ENCODE measurements at regions not wholly inside any gene's neighbourhood (a gene's known extent, or its start where the extent isn't known, plus 50 kb on each side); places are given as distances from the start of the nearest gene placed in this dataset.

- TF ChIP-seq POLR2AphosphoS5 (IDR thresholded peaks at IDR 0.05), result no peak
- TF ChIP-seq, protein P1, sequence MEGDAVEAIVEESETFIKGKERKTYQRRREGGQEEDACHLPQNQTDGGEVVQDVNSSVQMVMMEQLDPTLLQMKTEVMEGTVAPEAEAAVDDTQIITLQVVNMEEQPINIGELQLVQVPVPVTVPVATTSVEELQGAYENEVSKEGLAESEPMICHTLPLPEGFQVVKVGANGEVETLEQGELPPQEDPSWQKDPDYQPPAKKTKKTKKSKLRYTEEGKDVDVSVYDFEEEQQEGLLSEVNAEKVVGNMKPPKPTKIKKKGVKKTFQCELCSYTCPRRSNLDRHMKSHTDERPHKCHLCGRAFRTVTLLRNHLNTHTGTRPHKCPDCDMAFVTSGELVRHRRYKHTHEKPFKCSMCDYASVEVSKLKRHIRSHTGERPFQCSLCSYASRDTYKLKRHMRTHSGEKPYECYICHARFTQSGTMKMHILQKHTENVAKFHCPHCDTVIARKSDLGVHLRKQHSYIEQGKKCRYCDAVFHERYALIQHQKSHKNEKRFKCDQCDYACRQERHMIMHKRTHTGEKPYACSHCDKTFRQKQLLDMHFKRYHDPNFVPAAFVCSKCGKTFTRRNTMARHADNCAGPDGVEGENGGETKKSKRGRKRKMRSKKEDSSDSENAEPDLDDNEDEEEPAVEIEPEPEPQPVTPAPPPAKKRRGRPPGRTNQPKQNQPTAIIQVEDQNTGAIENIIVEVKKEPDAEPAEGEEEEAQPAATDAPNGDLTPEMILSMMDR (IDR thresholded peaks at IDR 0.05), result no peak
These were observed 95.6 kb downstream of the C16orf95 start for GRCh38 chr16:87221633-87222032.
